ENCODE measurements at regions not wholly inside any gene's neighbourhood (a gene's known extent, or its start where the extent isn't known, plus 50 kb on each side); places are given as distances from the start of the nearest gene placed in this dataset.

DNA sequence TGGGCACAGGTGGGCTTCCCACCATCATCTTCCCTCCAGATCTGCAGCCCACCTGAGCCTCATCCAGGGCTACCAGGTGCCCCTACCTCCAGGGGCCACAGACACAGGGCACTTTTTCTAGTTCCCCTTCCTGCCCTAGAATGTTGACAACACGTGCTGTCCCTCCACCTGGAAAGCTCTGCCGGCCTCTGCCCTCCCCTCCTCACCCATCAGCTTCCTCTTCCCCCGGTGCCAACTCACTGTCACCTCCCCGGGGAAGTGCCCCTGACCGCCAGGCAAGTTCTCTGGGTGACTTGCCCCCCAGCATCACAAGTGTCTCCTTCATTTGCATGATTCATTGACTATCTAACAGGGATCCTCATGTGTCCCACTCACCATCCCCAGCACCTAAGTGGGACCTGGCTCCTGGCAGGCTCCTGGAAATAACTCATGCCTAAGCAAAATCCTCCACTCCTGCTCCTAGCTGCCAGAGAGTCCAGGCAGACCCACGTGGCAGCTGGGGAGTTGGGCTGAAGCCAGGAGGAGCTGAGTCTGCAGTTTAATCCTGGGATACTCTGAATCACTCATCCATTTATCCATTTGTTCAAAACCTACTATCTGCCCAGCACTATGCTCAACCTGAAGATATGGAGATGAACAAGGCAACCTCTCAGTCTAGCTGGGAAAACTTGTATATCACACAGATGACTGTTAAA is 304.4 kb downstream of the FOXL1 start:
- POLR2A ChIA-PET: no interaction called here
- CTCF ChIA-PET: interaction anchor here (1.0 to 2.0 kb wide), 2 partner anchors 9 to 318 kb away, joined by 3 to 8 read pairs; no protein-coding TSS in a partner anchor

GRCh38 chr16:86883583-86884389 is 305.4 kb downstream of the FOXL1 start:
- SMC1A ChIA-PET (ENCODE audit: uncharacterized antibody, unreplicated experiment): no interaction called here
- Histone ChIP-seq H4K20me1 (ENCODE audit: control insufficient read depth, insufficient read depth) (no peaks in the 10 kb centered on the region), H3K27me3 (replicated peaks in 1 of 2; ENCODE audit: control insufficient read depth in 2 of 2, insufficient read depth in 2 of 2, low read length in 1 of 2) (no peaks in the 10 kb centered on the region; a peak in 3 of 4 replicates), H3K9me3 (replicated peaks; ENCODE audit: control insufficient read depth, insufficient read depth, low read length) (no peaks in the 10 kb centered on the region), H3K27ac (ENCODE audit: control insufficient read depth, insufficient read depth) (no peak overlapping the region), H3K4me2 (ENCODE audit: control insufficient read depth, insufficient read depth) (no peak overlapping the region), H3K79me2 (ENCODE audit: control insufficient read depth, insufficient read depth, low read length) (no peaks in the 10 kb centered on the region), H3K36me3 (ENCODE audit: control insufficient read depth in 2 of 2, insufficient read depth in 2 of 2, low read length in 1 of 2) (no peaks in the 10 kb centered on the region), H3K9ac (ENCODE audit: control insufficient read depth, insufficient read depth, low read length) (no peak overlapping the region), H2AFZ (ENCODE audit: control insufficient read depth, low read depth, low read length) (no peak overlapping the region), H3K4me1 (ENCODE audit: control insufficient read depth, insufficient read depth, low read length) (no peaks in the 10 kb centered on the region), H3K4me3 (no peak overlapping the region)
- RAD21 ChIA-PET (ENCODE audit: unreplicated experiment): no interaction called here
- FAIRE-seq (no peak), ATAC-seq (no peak), DNase-seq (ENCODE audit: low read depth, low spot score) (no peak)
- POLR2A ChIA-PET: no interaction called here
- BruUV-seq (replicated peaks): no TSS peak
- TF ChIP-seq SREBF1 (IDR thresholded peaks at IDR 0.05; ENCODE audit: low read length) (no peak), TCF7 (IDR thresholded peaks at IDR 0.05; ENCODE audit: borderline replicate concordance) (no peak), MYB (IDR thresholded peaks at IDR 0.05; ENCODE audit: borderline replicate concordance, low read depth, low read length) (no peak), TCF12 (IDR thresholded peaks at IDR 0.05; ENCODE audit: low read depth, low read length) (no peak), NFIC (IDR thresholded peaks at IDR 0.05; ENCODE audit: low read depth, low read length) (no peak), USF1 (IDR thresholded peaks at IDR 0.05; ENCODE audit: borderline replicate concordance, extremely low read length, insufficient read depth, low read depth, low read length) (no peak), POLR2AphosphoS5 (IDR thresholded peaks at IDR 0.05; ENCODE audit: low read length) (no peak)
- 42% methylated on average over 14 of the region's 14 CpGs for WGBS (ENCODE audit: insufficient coverage, insufficient replicate concordance, low lambda C conversion rate, missing lambda C conversion rate)
- intact Hi-C loops (cut with micrococcal nuclease; ENCODE audit: unreplicated experiment) (no loop called here), in situ Hi-C loops (cut with MboI) (no loop called here)
- CTCF ChIA-PET: interaction anchor here (0.7 to 2.0 kb wide), 3 partner anchors 10 to 319 kb away, joined by 3 to 8 read pairs (median 3); no protein-coding TSS in a partner anchor

More for the DNA sequence above, 304.4 kb downstream of the FOXL1 start:
- no peak overlapping the region for H3K9ac ChIP-seq (ENCODE audit: control insufficient read depth, insufficient read depth, low read length)
- ATAC-seq: no peak
- peaks cover 0 to 3% of the 10 kb centered on the region in 2 experiments for H3K27me3 ChIP-seq (replicated peaks in 1 of 2; ENCODE audit: control insufficient read depth in 2 of 2, insufficient read depth in 2 of 2, low read length in 1 of 2)
- intact Hi-C loops (cut with micrococcal nuclease; ENCODE audit: unreplicated experiment) (no loop called here), in situ Hi-C loops (cut with MboI) (no loop called here)
- H3K36me3 ChIP-seq (ENCODE audit: control insufficient read depth in 2 of 2, insufficient read depth in 2 of 2, low read length in 1 of 2): no peaks in the 10 kb centered on the region
- no peaks in the 10 kb centered on the region for H3K4me1 ChIP-seq (ENCODE audit: control insufficient read depth, insufficient read depth, low read length)
- no peaks in the 10 kb centered on the region for H4K20me1 ChIP-seq (ENCODE audit: control insufficient read depth, insufficient read depth)
- RAD21 ChIA-PET (ENCODE audit: unreplicated experiment): no interaction called here
- no TSS peak for BruUV-seq (replicated peaks)
- no peak for TF ChIP-seq BMI1 (IDR thresholded peaks at IDR 0.05; ENCODE audit: borderline replicate concordance)
- TF ChIP-seq ZNF217 (IDR thresholded peaks at IDR 0.05): no peak
- TF ChIP-seq POU2F2 (IDR thresholded peaks at IDR 0.05; ENCODE audit: borderline replicate concordance, low read depth, low read length): no peak
- WGBS (ENCODE audit: insufficient coverage, insufficient replicate concordance, low lambda C conversion rate, missing lambda C conversion rate): 2% methylated on average over 6 of the region's 6 CpGs
- H3K27ac ChIP-seq (ENCODE audit: control insufficient read depth, insufficient read depth): no peak overlapping the region
- SMC1A ChIA-PET (ENCODE audit: uncharacterized antibody, unreplicated experiment): interaction anchor here (0.6 kb wide), 1 partner anchor 117 kb away, joined by 3 read pairs; no protein-coding TSS in a partner anchor
- H3K9me3 ChIP-seq (replicated peaks; ENCODE audit: control insufficient read depth, insufficient read depth, low read length): no peaks in the 10 kb centered on the region
- FAIRE-seq: no peak
- no peak overlapping the region for H3K4me3 ChIP-seq
- DNase-seq (ENCODE audit: low read depth, low spot score): no peak
- no peak overlapping the region for H3K4me2 ChIP-seq (ENCODE audit: control insufficient read depth, insufficient read depth)
- H3K79me2 ChIP-seq (ENCODE audit: control insufficient read depth, insufficient read depth, low read length): no peaks in the 10 kb centered on the region
- no peak overlapping the region for H2AFZ ChIP-seq (ENCODE audit: control insufficient read depth, low read depth, low read length)
